GM12892 (cell line): ENCODE measurements at regions not wholly inside any gene's neighbourhood (a gene's known extent, or its start where the extent isn't known, plus 50 kb on each side); places are given as distances from the start of the nearest gene placed in this dataset.

Source experiments
- POLR2A ChIP-seq: IDR thresholded peaks from 2 replicates; pipeline ENCODE4 v1.6.1; 2011; ENCODE audit warnings: low read depth, low read length, control low read depth
- POLR2AphosphoS5 ChIP-seq: IDR thresholded peaks from 2 replicates; pipeline ENCODE4 v1.6.1; 2011; ENCODE audit warnings: low read depth, low read length, control low read depth
- TAF1 ChIP-seq: IDR thresholded peaks from 2 replicates; pipeline ENCODE4 v1.6.1; 2011; ENCODE audit warnings: low read depth, mild to moderate bottlenecking, control low read depth, low read length, borderline replicate concordance

GRCh38 chr9:90368241-90368640 lies 274.4 kb downstream of the DIRAS2 start:
- TF ChIP-seq POLR2A (no peak), TAF1 (no peak), POLR2AphosphoS5 (no peak)
